Tibial nerve (tissue), 4 donors: ENCODE measurements at regions not wholly inside any gene's neighbourhood (a gene's known extent, or its start where the extent isn't known, plus 50 kb on each side); places are given as distances from the start of the nearest gene placed in this dataset.

ENCODE experiments used
- DNase-seq, 2 donors: peaks; one replicate each; pipeline ENCODE4 v3.0.0-alpha.2; 2019; ENCODE audit warnings: low spot score in 2 of 2
- H3K27ac ChIP-seq, 4 donors: fragments of 200-600 bp; sonication (generic) in 3 of 4; one replicate each; pipeline ENCODE4 v1.5.1; 2017 to 2019; ENCODE audit warnings: mild to moderate bottlenecking in 1 of 4
- H3K27me3 ChIP-seq, 2 donors: fragments of 200-600 bp; sonication (generic) in 1 of 2; one replicate each; pipeline versions ENCODE4 v1.5.1 to v1.6.0; 2017 to 2019
- H3K36me3 ChIP-seq, 3 donors: fragments of 200-600 bp; sonication (generic); one replicate each; pipeline ENCODE4 v1.5.1; 2018 to 2019
- H3K4me1 ChIP-seq, 4 donors: fragments of 200-600 bp; sonication (generic) in 3 of 4; one replicate each; pipeline ENCODE4 v1.5.1; 2017 to 2019
- H3K4me3 ChIP-seq, 4 donors: fragments of 200-600 bp; sonication (generic) in 3 of 4; one replicate each; pipeline ENCODE4 v1.5.1; 2017 to 2019; ENCODE audit warnings: mild to moderate bottlenecking in 1 of 4, moderate library complexity in 1 of 4
- H3K9me3 ChIP-seq, 4 donors: fragments of 200-600 bp; sonication (generic) in 3 of 4; one replicate each; pipeline ENCODE4 v1.5.1; 2017 to 2019
- EP300 ChIP-seq, 2 donors: sonication (generic); formaldehyde crosslinking; IDR thresholded peaks; one replicate each; pipeline ENCODE4 v1.6.1; 2017; ENCODE audit warnings: antibody characterized with exemption in 2 of 2, mild to moderate bottlenecking in 1 of 2
- POLR2A ChIP-seq, 2 donors: fragments of 450-650 bp; IDR thresholded peaks; one replicate each; pipeline ENCODE4 v1.6.1; 2017; ENCODE audit warnings: antibody characterized with exemption in 2 of 2, mild to moderate bottlenecking in 2 of 2, moderate library complexity in 2 of 2
- WGBS, 2 donors: methylation state at CpG; one replicate each; pipeline ENCODE4 v1.1.5; 2018; 5-methylcytosine and 5-hydroxymethylcytosine counted together
- TF ChIP-seq, protein P1 (sequence below), 5 experiments: fragments of 200-600 bp in 3 of 5; fragments of 450-650 bp in 2 of 5; sonication (generic) in 3 of 5; IDR thresholded peaks; one replicate each; pipeline ENCODE4 v1.5.1; 2016 to 2019; ENCODE audit warnings: antibody characterized with exemption in 5 of 5, mild to moderate bottlenecking in 3 of 5, moderate library complexity in 2 of 5

DNA sequence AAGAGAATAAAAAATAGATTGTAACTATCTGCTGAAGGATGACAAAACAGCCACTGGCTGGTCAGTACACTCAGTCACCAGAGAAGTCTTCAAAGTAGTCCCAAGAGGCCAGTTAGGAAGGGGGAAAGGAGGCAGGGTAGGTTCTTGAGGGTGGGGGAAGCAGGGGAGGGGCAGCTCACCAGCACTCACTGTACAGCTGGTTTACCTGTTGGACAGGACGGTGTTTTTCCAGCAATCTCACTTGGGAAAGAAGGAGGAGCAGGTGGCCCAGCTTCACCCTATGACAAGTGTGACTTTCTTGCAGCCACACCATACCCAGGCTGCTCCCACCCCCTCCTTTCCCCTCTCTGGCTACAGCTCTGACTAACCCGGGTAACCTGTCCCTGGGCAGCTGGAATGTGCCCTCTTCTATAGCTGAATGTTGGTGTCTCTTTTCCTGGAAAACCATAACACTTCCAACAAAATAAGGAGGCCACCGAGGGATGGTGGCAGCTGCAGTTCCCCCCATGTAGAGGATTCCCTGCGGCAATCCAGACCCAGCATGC, 203.4 kb upstream of the NSMCE3 start:
- Histone ChIP-seq H3K27ac (no peak overlapping the region), H3K36me3 (no peaks in the 10 kb centered on the region), H3K4me1 (no peaks in the 10 kb centered on the region), H3K9me3 (no peaks in the 10 kb centered on the region), H3K27me3 (no peaks in the 10 kb centered on the region), H3K4me3 (no peak overlapping the region)
- DNase-seq: no peak
- TF ChIP-seq, protein P1, sequence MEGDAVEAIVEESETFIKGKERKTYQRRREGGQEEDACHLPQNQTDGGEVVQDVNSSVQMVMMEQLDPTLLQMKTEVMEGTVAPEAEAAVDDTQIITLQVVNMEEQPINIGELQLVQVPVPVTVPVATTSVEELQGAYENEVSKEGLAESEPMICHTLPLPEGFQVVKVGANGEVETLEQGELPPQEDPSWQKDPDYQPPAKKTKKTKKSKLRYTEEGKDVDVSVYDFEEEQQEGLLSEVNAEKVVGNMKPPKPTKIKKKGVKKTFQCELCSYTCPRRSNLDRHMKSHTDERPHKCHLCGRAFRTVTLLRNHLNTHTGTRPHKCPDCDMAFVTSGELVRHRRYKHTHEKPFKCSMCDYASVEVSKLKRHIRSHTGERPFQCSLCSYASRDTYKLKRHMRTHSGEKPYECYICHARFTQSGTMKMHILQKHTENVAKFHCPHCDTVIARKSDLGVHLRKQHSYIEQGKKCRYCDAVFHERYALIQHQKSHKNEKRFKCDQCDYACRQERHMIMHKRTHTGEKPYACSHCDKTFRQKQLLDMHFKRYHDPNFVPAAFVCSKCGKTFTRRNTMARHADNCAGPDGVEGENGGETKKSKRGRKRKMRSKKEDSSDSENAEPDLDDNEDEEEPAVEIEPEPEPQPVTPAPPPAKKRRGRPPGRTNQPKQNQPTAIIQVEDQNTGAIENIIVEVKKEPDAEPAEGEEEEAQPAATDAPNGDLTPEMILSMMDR (IDR thresholded peaks at IDR 0.05): no peak
- TF ChIP-seq EP300 (IDR thresholded peaks at IDR 0.05) (no peak), POLR2A (IDR thresholded peaks at IDR 0.05) (no peak)
- 67 to 70% methylated on average over 4 of the region's 4 CpGs for WGBS, 2 donors

DNA sequence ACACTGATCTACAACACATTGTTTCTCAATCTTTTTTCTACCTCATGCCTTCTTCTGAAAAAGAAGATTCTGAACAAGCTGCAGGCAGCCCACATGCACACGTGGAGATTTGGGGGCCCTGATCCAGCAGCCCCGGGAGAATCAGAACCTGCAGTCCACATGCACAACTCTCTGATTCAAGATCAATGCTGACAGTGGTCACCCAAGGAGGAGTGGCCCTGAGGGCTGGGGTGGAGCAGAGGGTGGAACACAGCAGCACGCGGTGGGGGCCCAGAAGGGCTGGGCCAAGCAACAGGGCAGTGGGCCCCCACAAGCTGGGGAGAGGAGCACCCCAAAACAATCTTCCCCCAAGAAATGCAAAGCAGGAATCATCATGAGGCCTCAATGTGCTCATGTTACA, 202.1 kb upstream of the NSMCE3 start:
- TF ChIP-seq EP300 (IDR thresholded peaks at IDR 0.05) (no peak), POLR2A (IDR thresholded peaks at IDR 0.05) (no peak)
- TF ChIP-seq, protein P1 (IDR thresholded peaks at IDR 0.05): no peak
- no peaks in the 10 kb centered on the region for H3K9me3 ChIP-seq
- DNase-seq: no peak
- H3K27me3 ChIP-seq: no peaks in the 10 kb centered on the region
- H3K36me3 ChIP-seq: no peaks in the 10 kb centered on the region
- WGBS, 2 donors: 75 to 78% methylated on average over 4 of the region's 4 CpGs
- no peak overlapping the region for H3K27ac ChIP-seq
- no peak overlapping the region for H3K4me3 ChIP-seq
- H3K4me1 ChIP-seq: no peaks in the 10 kb centered on the region

DNA sequence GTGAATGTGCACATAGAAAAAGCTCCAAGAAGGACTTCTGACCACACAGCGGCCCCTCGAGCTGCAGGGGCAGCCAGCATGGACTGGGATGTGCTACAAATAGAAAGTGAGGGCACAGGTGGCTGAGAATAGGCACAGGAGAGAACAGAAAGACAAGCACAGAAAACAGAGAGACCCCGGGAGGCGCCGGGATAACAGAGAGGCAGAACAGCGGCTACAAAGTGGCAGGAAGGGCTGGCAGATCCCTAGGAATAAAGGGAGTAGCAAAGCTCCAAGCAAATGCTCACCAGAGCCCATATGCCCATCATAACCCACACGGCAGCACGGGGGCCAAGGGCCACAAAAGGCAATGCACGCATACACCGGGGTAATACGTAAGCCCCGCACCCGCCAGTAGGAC, 201.7 kb upstream of the NSMCE3 start:
- H3K4me3 ChIP-seq: no peak overlapping the region
- DNase-seq: no peak
- H3K36me3 ChIP-seq: no peaks in the 10 kb centered on the region
- no peaks in the 10 kb centered on the region for H3K9me3 ChIP-seq
- H3K27ac ChIP-seq: no peak overlapping the region
- WGBS, 2 donors: 83 to 86% methylated on average over 13 of the region's 13 CpGs
- no peak for TF ChIP-seq EP300 (IDR thresholded peaks at IDR 0.05)
- TF ChIP-seq, protein P1 (IDR thresholded peaks at IDR 0.05): no peak
- TF ChIP-seq POLR2A (IDR thresholded peaks at IDR 0.05): no peak
- H3K4me1 ChIP-seq: no peaks in the 10 kb centered on the region
- no peaks in the 10 kb centered on the region for H3K27me3 ChIP-seq

DNA sequence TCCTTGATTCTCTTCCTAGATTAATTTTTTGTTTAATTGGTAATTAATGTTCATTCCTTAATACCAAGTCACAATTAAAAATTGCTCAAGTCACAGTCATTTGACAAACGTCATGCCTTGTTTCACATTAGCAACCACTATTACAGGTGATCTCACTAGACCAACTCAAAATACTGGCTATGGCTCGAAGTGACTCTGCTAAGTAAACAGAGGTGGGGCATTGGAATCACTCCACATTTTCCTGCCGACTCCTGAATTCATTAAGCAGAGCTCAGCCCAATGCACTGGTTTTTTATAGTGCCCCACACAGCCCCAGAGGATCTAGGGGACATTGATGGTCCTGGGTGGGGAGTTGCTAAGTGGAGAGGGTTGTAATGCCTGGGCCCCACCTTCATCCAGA, 201.2 kb upstream of the NSMCE3 start:
- Histone ChIP-seq H3K9me3 (no peaks in the 10 kb centered on the region), H3K4me1 (no peaks in the 10 kb centered on the region), H3K4me3 (no peak overlapping the region), H3K27ac (no peak overlapping the region), H3K36me3 (no peaks in the 10 kb centered on the region), H3K27me3 (no peaks in the 10 kb centered on the region)
- WGBS, 2 donors: 47 to 57% methylated on average over 3 of the region's 3 CpGs
- DNase-seq: no peak
- TF ChIP-seq POLR2A (IDR thresholded peaks at IDR 0.05) (no peak), EP300 (IDR thresholded peaks at IDR 0.05) (no peak)
- TF ChIP-seq, protein P1 (IDR thresholded peaks at IDR 0.05): no peak

DNA sequence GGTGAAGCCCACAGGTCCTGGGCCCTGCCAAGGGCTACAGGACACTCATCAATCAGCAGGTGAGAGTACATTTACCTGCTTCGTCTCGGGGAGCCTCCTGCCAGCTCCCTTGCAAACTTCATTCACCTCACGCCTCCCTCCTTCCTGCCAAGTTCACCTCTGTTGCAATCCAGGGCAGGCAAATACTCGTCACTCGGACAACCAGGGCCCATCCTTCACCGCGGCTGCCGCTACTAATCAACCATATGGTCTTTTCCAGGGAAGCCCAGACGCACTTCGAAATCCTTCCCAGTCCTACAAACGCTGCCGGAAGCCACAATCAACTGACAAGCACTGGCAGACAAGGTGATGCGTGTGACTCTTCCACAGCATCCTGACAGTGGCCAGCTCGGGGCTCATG, 200.7 kb upstream of the NSMCE3 start:
- TF ChIP-seq POLR2A (IDR thresholded peaks at IDR 0.05): no peak
- TF ChIP-seq EP300 (IDR thresholded peaks at IDR 0.05): no peak
- TF ChIP-seq, protein P1 (IDR thresholded peaks at IDR 0.05): no peak
- Histone ChIP-seq H3K9me3 (no peaks in the 10 kb centered on the region), H3K36me3 (no peaks in the 10 kb centered on the region), H3K4me1 (no peaks in the 10 kb centered on the region), H3K4me3 (no peak overlapping the region), H3K27me3 (no peaks in the 10 kb centered on the region), H3K27ac (no peak overlapping the region)
- no peak for DNase-seq
- WGBS, 2 donors: 80 to 88% methylated on average over 14 of the region's 14 CpGs
